ENCODE measurements at regions not wholly inside any gene's neighbourhood (a gene's known extent, or its start where the extent isn't known, plus 50 kb on each side); places are given as distances from the start of the nearest gene placed in this dataset.

GRCh38 chr1:38102636-38103035, 56.0 kb upstream of the POU3F1 start:
- no peak for DNase-seq (ENCODE audit: low spot score)

- no peak for DNase-seq (ENCODE audit: low spot score)
Observed at GRCh38 chr1:38101037-38101785, 54.6 kb upstream of the POU3F1 start.

GRCh38 chr1:38098101-38098847, 51.7 kb upstream of the POU3F1 start:
- DNase-seq (ENCODE audit: low spot score), result no peak

GRCh38 chr1:38097284-38097898, 50.8 kb upstream of the POU3F1 start:
- DNase-seq (ENCODE audit: low spot score), result no peak

Data from putamen (tissue), 1 donor.